ENCODE measurements at regions not wholly inside any gene's neighbourhood (a gene's known extent, or its start where the extent isn't known, plus 50 kb on each side); places are given as distances from the start of the nearest gene placed in this dataset.

- DNase-seq, result no peak
Observed at GRCh38 chr7:41161041-41161587, 541.8 kb downstream of the INHBA start.

GRCh38 chr7:41156268-41156667 is 546.6 kb downstream of the INHBA start:
- DNase-seq, result no peak

GRCh38 chr7:41153268-41153667 is 549.6 kb downstream of the INHBA start:
- DNase-seq, result no peak

- DNase-seq, result no peak
Observed at GRCh38 chr7:41152179-41152678, 550.7 kb downstream of the INHBA start.

GRCh38 chr7:41149576-41149975 is 553.3 kb downstream of the INHBA start:
- no peak for DNase-seq

- DNase-seq, result no peak
Observed at GRCh38 chr7:41148521-41148951, 554.4 kb downstream of the INHBA start.

- no peak for DNase-seq
Observed at GRCh38 chr7:41147606-41148485, 555.0 kb downstream of the INHBA start.

- DNase-seq, result no peak
Observed at GRCh38 chr7:41146429-41146828, 556.5 kb downstream of the INHBA start.

- DNase-seq, result no peak
Observed at GRCh38 chr7:41145656-41146055, 557.2 kb downstream of the INHBA start.

- no peak for DNase-seq
Observed at GRCh38 chr7:41142904-41143473, 559.9 kb downstream of the INHBA start.

- DNase-seq, result no peak
Observed at GRCh38 chr7:41139789-41140188, 563.1 kb downstream of the INHBA start.

- no peak for DNase-seq
Observed at GRCh38 chr7:41136551-41136950, 566.3 kb downstream of the INHBA start.

GRCh38 chr7:41135511-41135910 is 567.4 kb downstream of the INHBA start:
- no peak for DNase-seq

GRCh38 chr7:41134300-41135255 is 568.3 kb downstream of the INHBA start:
- DNase-seq, result no peak

GRCh38 chr7:41133690-41134299 is 569.1 kb downstream of the INHBA start:
- DNase-seq, result no peak

GRCh38 chr7:41131956-41132355 is 570.9 kb downstream of the INHBA start:
- DNase-seq, result no peak

GRCh38 chr7:41130561-41131236 is 572.2 kb downstream of the INHBA start:
- DNase-seq, result no peak

- no peak for DNase-seq
Observed at GRCh38 chr7:41130086-41130485, 572.8 kb downstream of the INHBA start.

GRCh38 chr7:41125343-41125742 is 577.5 kb downstream of the INHBA start:
- no peak for DNase-seq

GRCh38 chr7:41122256-41122987 is 580.5 kb downstream of the INHBA start:
- no peak for DNase-seq

GRCh38 chr7:41121228-41121627 is 581.7 kb downstream of the INHBA start:
- no peak for DNase-seq

Measured in COR-L47 (cell line).